ENCODE measurements at regions not wholly inside any gene's neighbourhood (a gene's known extent, or its start where the extent isn't known, plus 50 kb on each side); places are given as distances from the start of the nearest gene placed in this dataset.

- Histone ChIP-seq H4K20me1 (replicated peaks; ENCODE audit: insufficient read depth) (no peaks in the 10 kb centered on the region), H3K4me2 (no peak overlapping the region), H2AFZ (no peak overlapping the region), H3F3A (replicated peaks; ENCODE audit: low read depth) (no peaks in the 10 kb centered on the region), H3K9me2 (ENCODE audit: insufficient read depth) (peaks cover 7% of the 10 kb centered on the region), H3K27me3 (ENCODE audit: insufficient read depth) (no peaks in the 10 kb centered on the region), H3K27ac (ENCODE audit: low read depth) (no peak overlapping the region), H3K79me2 (replicated peaks; ENCODE audit: insufficient read depth) (no peaks in the 10 kb centered on the region), H3K4me1 (ENCODE audit: insufficient read depth) (no peaks in the 10 kb centered on the region), H3K4me3 (no peak overlapping the region), H3K36me3 (ENCODE audit: insufficient read depth) (no peaks in the 10 kb centered on the region)
- Mint-ChIP-seq H3K27ac (no peak overlapping the region), H3K9me3 (no peaks in the 10 kb centered on the region; the same call in 2 of the 3 replicates), H3K36me3 (ENCODE audit: low read depth) (no peaks in the 10 kb centered on the region), H3K4me3 (no peak overlapping the region), H3K4me1 (peaks cover 9% of the 10 kb centered on the region; the same call in 2 of the 3 replicates), H3K27me3 (ENCODE audit: insufficient read depth, low read depth, poor library complexity) (no peaks in the 10 kb centered on the region)
- TF ChIP-seq CREB1 (CRISPR knock-in tag; IDR thresholded peaks at IDR 0.05; ENCODE audit: low read depth) (no peak), STAT1 (IDR thresholded peaks at IDR 0.05; ENCODE audit: unreplicated experiment) (no peak), EZH2 (IDR thresholded peaks at IDR 0.05; ENCODE audit: low read depth, unreplicated experiment) (no peak), ETS1 (IDR thresholded peaks at IDR 0.05) (no peak), NANOG (IDR thresholded peaks at IDR 0.05; ENCODE audit: borderline replicate concordance) (no peak)
- ATAC-seq (no peak), DNase-seq (ENCODE audit: low spot score) (no peak)
These were observed 1193.4 kb downstream of the FSCB start for GRCh38 chr14:43313719-43314118.

- Histone ChIP-seq H3K4me1 (ENCODE audit: insufficient read depth) (no peaks in the 10 kb centered on the region), H3K9me2 (ENCODE audit: insufficient read depth) (no peaks in the 10 kb centered on the region), H3F3A (replicated peaks; ENCODE audit: low read depth) (no peaks in the 10 kb centered on the region), H3K27me3 (ENCODE audit: insufficient read depth) (no peaks in the 10 kb centered on the region), H3K4me3 (no peak overlapping the region), H3K79me2 (replicated peaks; ENCODE audit: insufficient read depth) (no peaks in the 10 kb centered on the region), H4K20me1 (replicated peaks; ENCODE audit: insufficient read depth) (no peaks in the 10 kb centered on the region), H3K36me3 (ENCODE audit: insufficient read depth) (no peaks in the 10 kb centered on the region), H2AFZ (no peak overlapping the region), H3K4me2 (no peak overlapping the region), H3K27ac (ENCODE audit: low read depth) (no peak overlapping the region)
- ATAC-seq (no peak), DNase-seq (ENCODE audit: low spot score) (no peak)
- H3K36me3 Mint-ChIP-seq (ENCODE audit: low read depth): no peaks in the 10 kb centered on the region
- H3K9me3 Mint-ChIP-seq: no peaks in the 10 kb centered on the region; the same call in 2 of the 3 replicates
- H3K4me1 Mint-ChIP-seq: peaks cover 5% of the 10 kb centered on the region; the same call in 2 of the 3 replicates
- H3K4me3 Mint-ChIP-seq: no peak overlapping the region
- H3K27me3 Mint-ChIP-seq (ENCODE audit: insufficient read depth, low read depth, poor library complexity): no peaks in the 10 kb centered on the region
- H3K27ac Mint-ChIP-seq: no peak overlapping the region
- TF ChIP-seq CTCF (conservative IDR thresholded peaks at IDR 0.05; ENCODE audit: low read depth in 2 of 2) (no peak), JUNB (IDR thresholded peaks at IDR 0.05; ENCODE audit: unreplicated experiment) (no peak), EZH2 (IDR thresholded peaks at IDR 0.05; ENCODE audit: low read depth, unreplicated experiment) (no peak), ZNF331 (CRISPR knock-in tag; IDR thresholded peaks at IDR 0.05; ENCODE audit: low read depth) (no peak), ETS1 (IDR thresholded peaks at IDR 0.05) (no peak), ZNF114 (CRISPR knock-in tag; IDR thresholded peaks at IDR 0.05) (no peak), CREB1 (CRISPR knock-in tag; IDR thresholded peaks at IDR 0.05; ENCODE audit: low read depth) (no peak), NANOG (IDR thresholded peaks at IDR 0.05; ENCODE audit: borderline replicate concordance) (no peak), ZNF462 (CRISPR knock-in tag; IDR thresholded peaks at IDR 0.05) (no peak), POLR2AphosphoS5 (IDR thresholded peaks at IDR 0.05; ENCODE audit: low read depth) (no peak)
These were observed 1198.5 kb downstream of the FSCB start for GRCh38 chr14:43308421-43309110.

All from GM23338 (cell line).